GM23338 (cell line): ENCODE measurements at regions not wholly inside any gene's neighbourhood (a gene's known extent, or its start where the extent isn't known, plus 50 kb on each side); places are given as distances from the start of the nearest gene placed in this dataset.

Experiments used
- ATAC-seq: fragments of 200-7000 bp; cut with Tn5 transposase; 3 replicates; pipeline ENCODE4 v1.9.1; 2020
- DNase-seq: peaks from one replicate; pipeline ENCODE4 v3.0.0-alpha.2; 2015; ENCODE audit warnings: low spot score
- H2AFZ ChIP-seq: fragments of 200-600 bp; sonication (generic); 2 replicates; pipeline ENCODE4 v1.8.0; 2016; ENCODE audit warnings: antibody characterized with exemption, mild to moderate bottlenecking, moderate library complexity
- H3F3A ChIP-seq: fragments of 200-600 bp; sonication (generic); replicated peaks from 2 replicates; pipeline ENCODE4 v1.8.0; 2017; ENCODE audit warnings: antibody characterized with exemption, mixed run types, low read depth
- H3K27ac ChIP-seq: fragments of 200-600 bp; sonication (generic); 2 replicates; pipeline ENCODE4 v1.6.1; 2016; ENCODE audit warnings: low read depth
- H3K27me3 ChIP-seq: fragments of 200-600 bp; sonication (generic); 2 replicates; pipeline ENCODE4 v1.8.0; 2016; ENCODE audit warnings: mild to moderate bottlenecking, mixed run types, moderate library complexity; ENCODE audit not compliant: insufficient read depth
- H3K36me3 ChIP-seq: fragments of 200-600 bp; sonication (generic); 2 replicates; pipeline ENCODE4 v1.8.0; 2016; ENCODE audit warnings: mild to moderate bottlenecking; ENCODE audit not compliant: insufficient read depth
- H3K4me1 ChIP-seq: fragments of 200-600 bp; sonication (generic); 2 replicates; pipeline ENCODE4 v1.8.0; 2016; ENCODE audit warnings: mild to moderate bottlenecking, moderate library complexity; ENCODE audit not compliant: insufficient read depth
- H3K4me2 ChIP-seq: fragments of 200-600 bp; sonication (generic); 2 replicates; pipeline ENCODE4 v1.7.1; 2017; ENCODE audit warnings: mixed run types
- H3K4me3 ChIP-seq: fragments of 200-600 bp; sonication (generic); 2 replicates; pipeline ENCODE4 v1.6.1; 2016; ENCODE audit warnings: mixed run types
- H3K79me2 ChIP-seq: fragments of 200-600 bp; sonication (generic); replicated peaks from 2 replicates; pipeline ENCODE4 v1.8.0; 2017; ENCODE audit warnings: mild to moderate bottlenecking; ENCODE audit not compliant: insufficient read depth
- H3K9me2 ChIP-seq: fragments of 200-600 bp; sonication (generic); 2 replicates; pipeline ENCODE4 v1.8.0; 2017; ENCODE audit not compliant: insufficient read depth
- H4K20me1 ChIP-seq: fragments of 200-600 bp; sonication (generic); replicated peaks from 2 replicates; pipeline ENCODE4 v1.8.0; 2017; ENCODE audit warnings: mild to moderate bottlenecking; ENCODE audit not compliant: insufficient read depth
- H3K27ac Mint-ChIP-seq: 2 replicates; pipeline ENCODE4 v1.8.0; 2020; ENCODE audit warnings: inconsistent platforms, mild to moderate bottlenecking, moderate library complexity, mixed read lengths
- H3K27me3 Mint-ChIP-seq: 3 replicates; pipeline ENCODE4 v1.8.0; 2022; ENCODE audit warnings: low read depth, mild to moderate bottlenecking, moderate library complexity, mixed read lengths, inconsistent platforms; ENCODE audit not compliant: insufficient read depth, poor library complexity
- H3K36me3 Mint-ChIP-seq: 3 replicates; pipeline ENCODE4 v1.8.0; 2021; ENCODE audit warnings: low read depth, mild to moderate bottlenecking, inconsistent platforms, moderate library complexity, mixed read lengths
- H3K4me1 Mint-ChIP-seq: 3 replicates; pipeline ENCODE4 v1.8.0; 2020; ENCODE audit warnings: mild to moderate bottlenecking, inconsistent platforms, mixed read lengths
- H3K4me3 Mint-ChIP-seq: 3 replicates; pipeline ENCODE4 v1.8.0; 2021; ENCODE audit warnings: moderate library complexity, mild to moderate bottlenecking, inconsistent platforms, mixed read lengths
- H3K9me3 Mint-ChIP-seq: 3 replicates; pipeline ENCODE4 v1.8.0; 2020; ENCODE audit warnings: moderate library complexity, mild to moderate bottlenecking, inconsistent platforms, mixed read lengths
- CREB1 ChIP-seq: fragments of 250-450 bp; sonication (Bioruptor Pico); IDR thresholded peaks from 2 replicates; pipeline ENCODE4 v1.5.0; 2020; ENCODE audit warnings: low read depth, mild to moderate bottlenecking, moderate library complexity
- CTCF ChIP-seq, 2 experiments: fragments of 200-600 bp in 1 of 2; sonication (generic) in 1 of 2; conservative IDR thresholded peaks; 2 replicates each; pipeline versions ENCODE4 v1.5.1 to v1.6.1; 2016 to 2017; ENCODE audit warnings: antibody characterized with exemption in 2 of 2, low read depth in 2 of 2, mild to moderate bottlenecking in 2 of 2, moderate library complexity in 1 of 2
- ETS1 ChIP-seq: IDR thresholded peaks from 2 replicates; pipeline ENCODE4 v1.6.1; 2016; ENCODE audit warnings: antibody characterized with exemption
- EZH2 ChIP-seq: fragments of 200-600 bp; sonication (generic); IDR thresholded peaks from one replicate; pipeline ENCODE4 v1.8.0; 2017; ENCODE audit warnings: antibody characterized with exemption, mild to moderate bottlenecking, low read depth; ENCODE audit not compliant: unreplicated experiment
- EZH2phosphoT487 ChIP-seq: fragments of 200-600 bp; sonication (generic); IDR thresholded peaks from one replicate; pipeline ENCODE4 v1.8.1; 2018; ENCODE audit warnings: antibody characterized with exemption; ENCODE audit not compliant: unreplicated experiment
- JUNB ChIP-seq: IDR thresholded peaks from one replicate; pipeline ENCODE4 v1.6.1; 2016; ENCODE audit warnings: antibody characterized with exemption; ENCODE audit not compliant: unreplicated experiment
- NANOG ChIP-seq: IDR thresholded peaks from 2 replicates; pipeline ENCODE4 v1.6.1; 2016; ENCODE audit warnings: antibody characterized with exemption, borderline replicate concordance
- POLR2AphosphoS5 ChIP-seq: IDR thresholded peaks from 2 replicates; pipeline ENCODE4 v1.6.1; 2016; ENCODE audit warnings: antibody characterized with exemption, low read depth
- REST ChIP-seq: IDR thresholded peaks from one replicate; pipeline ENCODE4 v1.6.1; 2018; ENCODE audit warnings: antibody characterized with exemption; ENCODE audit not compliant: unreplicated experiment
- STAT1 ChIP-seq: IDR thresholded peaks from one replicate; pipeline ENCODE4 v1.6.1; 2016; ENCODE audit warnings: antibody characterized with exemption; ENCODE audit not compliant: unreplicated experiment
- ZNF114 ChIP-seq: fragments of 250-450 bp; sonication (Bioruptor Pico); IDR thresholded peaks from 2 replicates; pipeline ENCODE4 v1.5.0; 2020; ENCODE audit warnings: mild to moderate bottlenecking, moderate library complexity
- ZNF331 ChIP-seq: fragments of 250-450 bp; sonication (Bioruptor Pico); IDR thresholded peaks from 2 replicates; pipeline ENCODE4 v1.5.0; 2020; ENCODE audit warnings: low read depth, mild to moderate bottlenecking, moderate library complexity
- ZNF462 ChIP-seq: fragments of 250-450 bp; sonication (Bioruptor Pico); IDR thresholded peaks from 2 replicates; pipeline ENCODE4 v1.5.0; 2020; ENCODE audit warnings: mild to moderate bottlenecking, moderate library complexity

GRCh38 chr21:41594268-41594667 is 86.3 kb upstream of the TMPRSS2 start:
- ATAC-seq: peak; percentile 59
- no peak overlapping the region for H2AFZ ChIP-seq
- peaks cover 18% of the 10 kb centered on the region for H3K27me3 Mint-ChIP-seq
- no peaks in the 10 kb centered on the region for H3K36me3 ChIP-seq
- no peaks in the 10 kb centered on the region for H4K20me1 ChIP-seq
- H3K4me3 Mint-ChIP-seq: no peak overlapping the region
- H3K27me3 ChIP-seq: no peaks in the 10 kb centered on the region
- no peaks in the 10 kb centered on the region for H3F3A ChIP-seq
- no peaks in the 10 kb centered on the region for H3K36me3 Mint-ChIP-seq
- peaks cover 20% of the 10 kb centered on the region for H3K4me1 Mint-ChIP-seq
- H3K9me3 Mint-ChIP-seq: no peaks in the 10 kb centered on the region; the same call in 2 of the 3 replicates
- H3K27ac ChIP-seq: no peak overlapping the region
- peaks cover 23% of the 10 kb centered on the region for H3K4me1 ChIP-seq
- no peaks in the 10 kb centered on the region for H3K9me2 ChIP-seq
- no peak overlapping the region for H3K4me3 ChIP-seq
- H3K79me2 ChIP-seq: no peaks in the 10 kb centered on the region
- peak; percentile 41 for DNase-seq
- TF ChIP-seq ZNF331 (CRISPR knock-in tag) (no peak), CREB1 (CRISPR knock-in tag) (no peak), REST (no peak), JUNB (no peak), ZNF462 (no peak), CTCF (conservative IDR thresholded peaks at IDR 0.05; ENCODE audit: low read depth in 2 of 2) (no peak), EZH2 (no peak), ETS1 (no peak), ZNF114 (CRISPR knock-in tag) (no peak), NANOG (no peak), POLR2AphosphoS5 (no peak), EZH2phosphoT487 (no peak), STAT1 (no peak)
- peak overlapping the region; percentile 50 for H3K4me2 ChIP-seq
- no peak overlapping the region for H3K27ac Mint-ChIP-seq
